Activated T-helper 17 cell treated with anti-CD3 and anti-CD28 coated beads, Interleukin-2, amount 50 U/mL, for 72 hours (primary cell): ENCODE measurements at regions not wholly inside any gene's neighbourhood (a gene's known extent, or its start where the extent isn't known, plus 50 kb on each side); places are given as distances from the start of the nearest gene placed in this dataset.

Experiments used
- ATAC-seq: fragments of 150-1000 bp; cut with Tn5 transposase; replicated peaks from 2 replicates; pipeline ENCODE4 v1.10.0; 2021; ENCODE audit warnings: mild to moderate bottlenecking, moderate library complexity
- H3K27ac Mint-ChIP-seq: one replicate; pipeline ENCODE4 v1.8.0; 2022; ENCODE audit warnings: mixed read lengths
- H3K27me3 Mint-ChIP-seq: one replicate; pipeline ENCODE4 v1.8.0; 2022; ENCODE audit warnings: mixed read lengths
- H3K36me3 Mint-ChIP-seq: one replicate; pipeline ENCODE4 v1.8.0; 2022; ENCODE audit warnings: low read depth, mild to moderate bottlenecking, mixed read lengths
- H3K4me1 Mint-ChIP-seq: one replicate; pipeline ENCODE4 v1.8.0; 2022; ENCODE audit warnings: mixed read lengths
- H3K4me3 Mint-ChIP-seq: one replicate; pipeline ENCODE4 v1.8.0; 2022; ENCODE audit warnings: mild to moderate bottlenecking, mixed read lengths
- H3K9me3 Mint-ChIP-seq: one replicate; pipeline ENCODE4 v1.8.0; 2022; ENCODE audit warnings: mixed read lengths

GRCh38 chr14:101151226-101151926 lies 247.9 kb upstream of the RTL1 start:
- Mint-ChIP-seq H3K4me1 (no peaks in the 10 kb centered on the region), H3K27ac (no peak overlapping the region), H3K9me3 (peaks cover 11% of the 10 kb centered on the region), H3K36me3 (no peaks in the 10 kb centered on the region), H3K4me3 (no peak overlapping the region), H3K27me3 (peaks cover 22% of the 10 kb centered on the region)
- ATAC-seq, result no peak

- H3K27me3 Mint-ChIP-seq, result peaks cover 26% of the 10 kb centered on the region
- H3K9me3 Mint-ChIP-seq, result peaks cover 11% of the 10 kb centered on the region
- no peak overlapping the region for H3K27ac Mint-ChIP-seq
- no peaks in the 10 kb centered on the region for H3K36me3 Mint-ChIP-seq
- no peak overlapping the region for H3K4me3 Mint-ChIP-seq
- no peaks in the 10 kb centered on the region for H3K4me1 Mint-ChIP-seq
- ATAC-seq, result no peak
Measured at GRCh38 chr14:101151927-101152305, 248.4 kb upstream of the RTL1 start.

- Mint-ChIP-seq H3K9me3 (peaks cover 6% of the 10 kb centered on the region), H3K27ac (no peak overlapping the region), H3K36me3 (no peaks in the 10 kb centered on the region), H3K27me3 (peaks cover 30% of the 10 kb centered on the region), H3K4me3 (no peak overlapping the region), H3K4me1 (no peaks in the 10 kb centered on the region)
- no peak for ATAC-seq
Measured at GRCh38 chr14:101152855-101153254, 249.3 kb upstream of the RTL1 start.

GRCh38 chr14:101153691-101154090 lies 250.2 kb upstream of the RTL1 start:
- Mint-ChIP-seq H3K27me3 (peaks cover 34% of the 10 kb centered on the region), H3K4me3 (no peak overlapping the region), H3K4me1 (no peaks in the 10 kb centered on the region), H3K36me3 (no peaks in the 10 kb centered on the region), H3K9me3 (no peaks in the 10 kb centered on the region), H3K27ac (no peak overlapping the region)
- no peak for ATAC-seq

GRCh38 chr14:101155575-101155974 lies 252.1 kb upstream of the RTL1 start:
- no peak for ATAC-seq
- Mint-ChIP-seq H3K36me3 (no peaks in the 10 kb centered on the region), H3K9me3 (no peaks in the 10 kb centered on the region), H3K27me3 (peaks cover 46% of the 10 kb centered on the region), H3K27ac (no peak overlapping the region), H3K4me3 (no peak overlapping the region), H3K4me1 (no peaks in the 10 kb centered on the region)

- Mint-ChIP-seq H3K27me3 (peaks cover 13% of the 10 kb centered on the region), H3K4me3 (no peak overlapping the region), H3K9me3 (peaks cover 16% of the 10 kb centered on the region)
Measured at GRCh38 chr14:101167428-101167827, 263.9 kb upstream of the RTL1 start.

GRCh38 chr14:101169267-101169666 lies 265.7 kb upstream of the RTL1 start:
- H3K36me3 Mint-ChIP-seq, result no peaks in the 10 kb centered on the region
- H3K4me3 Mint-ChIP-seq, result no peak overlapping the region
- H3K27me3 Mint-ChIP-seq, result peaks cover 13% of the 10 kb centered on the region
- no peak overlapping the region for H3K27ac Mint-ChIP-seq
- H3K9me3 Mint-ChIP-seq, result peaks cover 16% of the 10 kb centered on the region
- no peaks in the 10 kb centered on the region for H3K4me1 Mint-ChIP-seq
- ATAC-seq, result no peak

More at GRCh38 chr14:101167428-101167827, 263.9 kb upstream of the RTL1 start:
- Mint-ChIP-seq H3K36me3 (no peaks in the 10 kb centered on the region), H3K4me1 (no peaks in the 10 kb centered on the region), H3K27ac (no peak overlapping the region)
- ATAC-seq, result no peak

GRCh38 chr14:101171650-101172049 lies 268.1 kb upstream of the RTL1 start:
- Mint-ChIP-seq H3K4me1 (no peaks in the 10 kb centered on the region), H3K36me3 (no peaks in the 10 kb centered on the region), H3K4me3 (no peak overlapping the region), H3K27ac (no peak overlapping the region), H3K9me3 (peaks cover 9% of the 10 kb centered on the region), H3K27me3 (peaks cover 13% of the 10 kb centered on the region)
- ATAC-seq, result no peak

GRCh38 chr14:101173698-101174521 lies 270.4 kb upstream of the RTL1 start:
- no peaks in the 10 kb centered on the region for H3K4me1 Mint-ChIP-seq
- H3K27me3 Mint-ChIP-seq, result peaks cover 13% of the 10 kb centered on the region
- H3K36me3 Mint-ChIP-seq, result no peaks in the 10 kb centered on the region
- no peak for ATAC-seq
- no peak overlapping the region for H3K4me3 Mint-ChIP-seq
- no peak overlapping the region for H3K27ac Mint-ChIP-seq
- no peaks in the 10 kb centered on the region for H3K9me3 Mint-ChIP-seq

- Mint-ChIP-seq H3K36me3 (no peaks in the 10 kb centered on the region), H3K4me1 (no peaks in the 10 kb centered on the region), H3K27me3 (peaks cover 13% of the 10 kb centered on the region), H3K27ac (no peak overlapping the region), H3K9me3 (no peaks in the 10 kb centered on the region), H3K4me3 (no peak overlapping the region)
- no peak for ATAC-seq
Measured at GRCh38 chr14:101174522-101174838, 271.0 kb upstream of the RTL1 start.

- Mint-ChIP-seq H3K27me3 (peaks cover 13% of the 10 kb centered on the region), H3K27ac (no peak overlapping the region), H3K9me3 (no peaks in the 10 kb centered on the region), H3K4me3 (no peak overlapping the region), H3K4me1 (no peaks in the 10 kb centered on the region), H3K36me3 (no peaks in the 10 kb centered on the region)
- no peak for ATAC-seq
Measured at GRCh38 chr14:101174980-101175606, 271.6 kb upstream of the RTL1 start.

GRCh38 chr14:101175731-101176534 lies 272.4 kb upstream of the RTL1 start:
- ATAC-seq, result no peak

GRCh38 chr14:101176535-101177205 lies 273.1 kb upstream of the RTL1 start:
- H3K27ac Mint-ChIP-seq, result no peak overlapping the region

More at GRCh38 chr14:101175731-101176534, 272.4 kb upstream of the RTL1 start:
- no peak overlapping the region for H3K4me3 Mint-ChIP-seq
- no peaks in the 10 kb centered on the region for H3K36me3 Mint-ChIP-seq
- no peaks in the 10 kb centered on the region for H3K4me1 Mint-ChIP-seq
- H3K27me3 Mint-ChIP-seq, result peaks cover 9% of the 10 kb centered on the region
- H3K9me3 Mint-ChIP-seq, result no peaks in the 10 kb centered on the region
- no peak overlapping the region for H3K27ac Mint-ChIP-seq

More at GRCh38 chr14:101176535-101177205, 273.1 kb upstream of the RTL1 start:
- no peaks in the 10 kb centered on the region for H3K36me3 Mint-ChIP-seq
- H3K9me3 Mint-ChIP-seq, result no peaks in the 10 kb centered on the region
- no peak overlapping the region for H3K4me3 Mint-ChIP-seq
- H3K27me3 Mint-ChIP-seq, result peaks cover 4% of the 10 kb centered on the region
- H3K4me1 Mint-ChIP-seq, result no peaks in the 10 kb centered on the region
- no peak for ATAC-seq
